CD4-positive, alpha-beta T cell treated with Interleukin-2 at 100 ng/mL for 4 hours (primary cell): ENCODE measurements at regions not wholly inside any gene's neighbourhood (a gene's known extent, or its start where the extent isn't known, plus 50 kb on each side); places are given as distances from the start of the nearest gene placed in this dataset.
"Not testable (repeated sequence)": the region's sequence is repeated elsewhere in the genome, so short reads cannot be mapped to it uniquely, and the experiment has no call there.

Experiments
- DNase-seq: peaks from one replicate; pipeline ENCODE4 v3.0.0-alpha.2; 2020; ENCODE audit warnings: low spot score

DNA sequence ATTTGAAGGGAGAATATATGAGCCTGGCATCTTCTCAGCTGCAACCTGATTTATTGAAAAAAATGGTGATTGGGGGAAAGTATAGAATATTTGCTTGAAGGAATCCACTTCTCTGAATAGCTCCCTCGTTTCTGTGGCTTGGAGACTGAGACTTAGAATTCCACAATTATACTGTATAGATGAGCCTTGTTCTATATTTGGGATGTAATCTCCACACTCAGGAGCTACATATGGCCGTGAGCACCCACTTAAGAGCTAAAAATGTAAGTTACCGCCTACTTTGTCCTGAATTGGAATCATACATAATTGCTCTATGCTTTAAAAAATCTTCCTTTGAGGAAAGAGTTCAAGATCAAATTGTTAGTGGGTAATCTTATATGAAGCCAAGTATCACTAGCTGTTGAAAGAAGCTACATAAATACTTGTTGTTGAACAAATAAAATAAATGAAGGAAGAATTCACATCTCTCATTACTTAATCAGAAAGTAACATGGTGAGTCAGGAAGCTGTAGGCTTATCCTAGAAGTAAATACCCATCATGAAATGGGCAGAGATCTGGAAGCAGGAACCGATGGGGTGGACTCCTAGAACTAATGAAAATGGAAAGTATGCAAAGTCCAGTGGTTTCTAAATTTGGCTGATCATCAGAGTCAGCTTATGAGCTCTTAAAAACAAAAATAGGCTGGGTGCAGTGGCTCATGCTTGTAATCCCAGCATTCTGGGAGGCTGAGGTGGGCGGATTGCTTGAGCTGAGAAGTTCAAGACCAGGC is 254.3 kb downstream of the SOX4 start:
- DNase-seq, result no peak

DNA sequence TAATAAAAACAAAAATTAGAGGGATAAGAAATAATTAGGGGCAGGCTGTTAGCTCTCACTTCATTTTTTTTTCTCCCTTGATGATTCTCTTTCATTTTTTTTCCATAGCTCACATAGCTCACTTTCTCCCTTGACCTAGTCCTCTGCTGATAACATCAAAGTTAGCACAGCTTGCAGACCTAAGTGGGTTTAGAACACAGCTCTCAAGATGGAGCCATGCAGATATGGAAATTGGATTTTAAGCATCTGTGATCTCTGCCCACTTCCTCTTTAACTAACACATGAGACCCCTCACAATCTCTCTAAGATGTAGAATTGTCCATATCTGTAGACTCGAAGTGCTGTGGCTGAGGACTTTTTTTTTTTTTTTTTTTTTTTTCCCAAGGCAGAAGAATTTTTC is 257.1 kb downstream of the SOX4 start:
- no peak for DNase-seq

DNA sequence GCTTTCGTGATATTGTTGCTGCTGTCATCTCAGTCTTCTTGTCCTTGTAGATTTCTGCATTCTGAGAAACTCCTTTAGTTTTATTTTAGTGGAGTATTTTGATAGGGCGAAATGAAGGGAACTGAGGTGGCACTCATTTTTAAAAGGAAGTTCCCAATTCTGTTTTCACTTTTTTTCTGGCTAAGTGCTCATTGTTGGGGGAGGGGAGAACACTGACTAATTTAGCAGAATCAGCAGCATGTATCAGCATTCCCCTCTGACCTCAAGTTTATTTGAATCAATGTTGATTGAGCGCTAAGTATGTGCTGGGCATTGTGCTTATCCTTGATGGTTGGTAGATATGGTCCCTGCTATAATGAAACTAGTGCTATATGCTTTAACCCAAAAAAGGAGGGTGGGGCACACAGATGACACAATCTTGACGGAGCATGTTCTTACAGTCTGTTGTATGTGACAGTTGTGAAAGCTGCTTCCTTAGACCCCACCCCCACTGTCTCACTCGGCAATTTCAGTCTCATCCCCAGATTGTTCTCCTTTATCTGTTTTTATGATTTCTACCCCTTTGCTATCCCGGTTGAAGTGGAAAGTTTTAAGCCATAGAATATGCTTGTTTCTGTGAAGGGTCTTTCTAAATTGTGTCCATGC is 262.4 kb downstream of the SOX4 start:
- DNase-seq, result no peak

- no peak for DNase-seq
Measured at GRCh38 chr6:21856456-21856825, 262.9 kb downstream of the SOX4 start.

DNA sequence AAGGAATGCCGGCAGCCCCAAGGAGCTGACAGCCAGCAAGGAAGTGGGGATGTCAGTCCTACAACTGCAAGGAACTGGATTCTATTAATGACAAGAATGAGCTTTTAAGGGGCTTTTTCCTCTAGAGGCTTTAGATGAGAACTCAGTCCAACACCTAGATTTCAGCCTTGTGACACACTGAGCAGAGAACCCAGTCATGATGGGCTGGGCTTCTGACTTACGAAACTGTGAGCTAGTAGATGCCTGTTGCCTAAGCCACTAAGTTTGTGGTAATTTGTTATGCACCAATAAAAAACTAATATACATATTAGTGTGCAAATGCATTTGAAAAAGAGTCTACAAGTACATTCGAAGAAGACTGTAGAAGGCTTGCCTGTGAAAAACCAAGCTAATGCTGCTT is 263.3 kb downstream of the SOX4 start:
- no peak for DNase-seq

DNA sequence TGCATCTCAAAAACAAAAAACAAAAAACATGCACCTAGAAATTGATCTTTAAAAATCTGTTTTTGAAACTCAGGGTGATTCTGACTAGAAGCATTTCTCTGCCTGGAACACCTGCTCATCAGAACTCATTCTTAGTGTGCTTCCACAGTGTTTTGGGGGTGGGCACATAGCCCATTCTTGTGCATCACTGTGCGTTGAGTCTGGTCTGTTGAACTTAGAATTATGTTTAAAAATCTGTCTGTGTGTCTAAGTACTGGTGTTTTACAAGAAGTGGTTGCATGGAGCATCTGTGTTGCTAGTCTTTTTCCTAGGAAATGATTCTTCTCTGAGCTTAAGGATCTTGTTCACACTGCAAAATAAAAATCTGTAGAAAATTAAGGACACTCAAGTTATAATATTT is 264.5 kb downstream of the SOX4 start:
- no peak for DNase-seq

- no peak for DNase-seq
Measured at GRCh38 chr6:21859193-21859735, 265.7 kb downstream of the SOX4 start.

GRCh38 chr6:21861942-21862341 is 268.4 kb downstream of the SOX4 start:
- no peak for DNase-seq

- DNase-seq, result no peak
Measured at GRCh38 chr6:21864206-21864605, 270.7 kb downstream of the SOX4 start.

DNA sequence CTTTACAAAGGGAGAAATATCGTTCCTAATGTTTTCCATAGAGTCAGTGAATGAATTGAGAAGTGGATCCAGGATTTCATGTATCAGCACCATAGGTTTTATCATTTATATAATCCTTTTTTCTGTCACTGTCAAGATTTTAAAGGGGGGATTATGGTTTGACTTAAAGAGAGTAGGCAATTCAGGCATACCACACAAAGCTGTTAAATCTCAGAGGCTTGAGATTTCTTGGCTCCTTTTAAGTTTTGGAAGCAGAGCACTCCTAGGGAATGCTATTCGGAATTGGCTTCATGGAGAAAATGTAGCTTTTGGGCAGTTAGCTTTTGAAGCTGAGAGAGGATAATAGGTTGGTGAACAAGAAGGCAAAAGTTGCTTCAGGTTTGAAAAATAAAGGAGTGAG is 274.7 kb downstream of the SOX4 start:
- DNase-seq, result no peak

- no peak for DNase-seq
Measured at GRCh38 chr6:21869085-21869771, 275.7 kb downstream of the SOX4 start.

GRCh38 chr6:21870076-21870730 is 276.7 kb downstream of the SOX4 start:
- no peak for DNase-seq

DNA sequence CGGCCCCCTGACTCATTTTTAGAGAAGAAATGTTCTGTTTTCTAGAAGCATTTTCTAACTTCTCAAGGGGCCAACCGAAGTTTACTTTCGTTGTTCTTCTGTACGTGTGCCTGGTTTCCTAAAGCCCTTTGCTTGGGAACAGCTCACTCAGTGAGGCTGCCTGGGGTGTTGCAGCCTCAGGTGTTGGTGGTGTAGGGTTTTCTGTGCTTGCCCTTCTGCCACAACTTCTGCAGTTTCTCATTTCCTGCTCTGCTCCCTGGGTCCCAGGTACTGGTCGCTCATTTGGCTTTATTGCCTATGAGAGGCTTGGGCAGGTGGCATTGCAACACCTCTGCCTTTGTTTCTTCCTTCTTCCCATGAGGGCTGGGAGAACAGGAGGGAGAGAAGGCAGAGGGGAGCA is 278.3 kb downstream of the SOX4 start:
- DNase-seq, result no peak

DNA sequence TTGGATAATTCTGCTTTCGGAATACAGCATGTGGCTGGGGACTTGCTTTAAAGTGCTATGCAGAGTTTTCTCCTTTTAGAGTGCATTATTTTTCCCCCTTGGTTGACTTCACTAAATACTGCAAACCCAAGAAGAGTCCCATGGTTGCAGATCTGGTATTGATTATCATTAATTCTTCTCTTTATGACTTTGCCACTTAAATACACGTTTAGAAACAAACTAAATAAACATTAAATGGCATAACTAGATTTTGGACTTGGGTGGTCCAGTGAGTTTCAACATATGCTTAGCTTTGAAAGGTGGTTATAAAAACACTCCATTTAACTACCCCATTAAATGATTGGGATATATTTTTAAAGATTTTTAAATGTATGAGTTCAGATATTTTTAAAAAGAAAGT is 279.2 kb downstream of the SOX4 start:
- no peak for DNase-seq

DNA sequence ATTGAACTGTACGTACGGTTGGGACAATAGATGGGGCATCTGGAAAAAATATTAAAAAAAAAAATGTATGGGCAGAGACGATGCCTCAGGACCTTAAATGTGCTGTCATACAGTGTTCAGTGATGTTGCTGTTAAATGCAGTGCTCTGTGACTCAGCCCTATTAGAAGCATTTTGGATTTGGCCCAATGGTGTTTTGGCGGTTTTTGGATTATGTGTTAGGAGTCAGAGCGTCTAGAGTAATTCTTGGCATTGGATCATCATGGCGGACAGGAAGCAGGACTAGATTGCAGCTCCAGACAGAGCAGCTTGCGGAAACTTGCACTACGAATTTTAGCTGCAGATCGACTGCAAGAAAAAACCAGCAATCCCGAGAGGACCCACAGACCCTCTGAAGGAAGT is 280.0 kb downstream of the SOX4 start:
- DNase-seq, result no peak

DNA sequence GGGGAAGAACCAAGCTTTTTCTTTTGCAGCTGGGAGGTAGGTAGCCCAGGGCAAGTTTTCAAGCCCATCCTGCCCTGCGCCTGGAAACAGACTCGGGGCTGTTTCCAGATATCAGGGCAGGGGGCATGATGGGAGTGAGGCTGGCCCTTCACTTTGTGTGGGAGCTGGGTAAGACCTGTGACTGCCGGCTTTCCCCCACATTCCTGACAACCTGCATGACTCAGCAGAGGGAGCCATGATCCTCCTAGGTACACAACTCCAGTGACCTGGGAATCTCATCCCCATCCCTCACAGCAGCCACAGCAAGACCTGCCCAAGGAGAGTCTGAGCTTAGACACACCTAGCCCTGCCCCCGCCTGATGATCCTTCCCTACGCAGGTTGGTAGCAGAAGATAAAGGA is 280.8 kb downstream of the SOX4 start:
- no peak for DNase-seq

DNA sequence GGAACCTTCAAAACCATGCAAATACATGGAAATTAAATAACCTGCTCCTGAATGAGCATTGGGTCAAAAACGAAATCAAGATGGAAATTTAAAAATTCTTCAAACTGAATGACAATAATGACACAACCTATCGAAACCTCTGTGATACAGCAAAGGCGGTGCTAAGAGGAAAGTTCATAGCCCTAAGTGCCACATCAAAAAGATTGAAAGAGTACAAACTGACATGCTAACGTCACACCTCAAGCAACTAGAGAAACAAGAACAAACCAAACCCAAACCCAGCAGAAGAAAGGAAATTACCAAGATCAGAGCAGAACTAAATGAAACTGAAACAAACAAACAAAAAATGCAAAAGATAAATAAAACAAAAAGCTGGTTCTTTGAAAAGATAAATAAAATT is 283.5 kb downstream of the SOX4 start:
- not testable (repeated sequence) for DNase-seq

DNA sequence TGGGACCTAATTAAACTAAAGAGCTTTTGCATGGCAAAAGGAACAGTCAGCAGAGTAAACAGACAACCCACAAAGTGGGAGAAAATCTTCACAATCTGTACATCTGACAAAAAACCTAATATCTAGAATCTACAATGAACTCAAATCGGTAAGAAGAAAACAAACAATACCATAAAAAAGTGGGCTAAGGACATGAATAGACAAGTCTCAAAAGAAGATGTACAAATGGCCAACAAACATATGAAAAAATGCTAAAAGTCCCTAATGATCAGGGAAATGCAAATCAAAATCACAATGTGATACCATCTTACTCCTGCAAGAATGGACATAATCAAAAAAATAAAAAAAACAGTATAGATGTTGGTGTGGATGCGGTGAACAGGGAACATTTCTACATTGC is 286.7 kb downstream of the SOX4 start:
- DNase-seq, result not testable (repeated sequence)

DNA sequence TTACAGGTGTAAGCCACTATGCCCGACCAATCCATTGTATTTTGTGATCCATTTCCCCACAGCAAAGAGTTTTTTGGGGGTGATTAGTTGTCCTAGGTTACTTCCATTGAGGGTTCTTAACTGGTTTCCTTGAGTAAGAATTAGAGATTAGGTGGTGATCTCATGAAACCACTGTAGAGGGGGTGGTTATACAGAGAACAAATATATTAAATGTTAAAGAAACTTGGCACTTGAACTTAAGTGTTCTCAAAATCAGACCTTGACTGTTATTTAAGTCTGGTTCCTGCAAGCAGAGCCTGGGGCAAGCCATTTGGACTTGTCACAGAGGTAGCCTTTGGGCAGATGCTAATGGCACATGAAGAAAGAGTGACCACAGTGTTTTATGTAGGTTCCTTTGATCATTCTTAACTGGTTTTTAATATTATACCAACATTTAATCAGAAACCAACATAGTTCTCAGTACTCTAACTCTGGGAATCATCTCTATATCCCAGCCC is 288.5 kb downstream of the SOX4 start:
- DNase-seq, result no peak

GRCh38 chr6:21883595-21884328 is 290.2 kb downstream of the SOX4 start:
- no peak for DNase-seq

DNA sequence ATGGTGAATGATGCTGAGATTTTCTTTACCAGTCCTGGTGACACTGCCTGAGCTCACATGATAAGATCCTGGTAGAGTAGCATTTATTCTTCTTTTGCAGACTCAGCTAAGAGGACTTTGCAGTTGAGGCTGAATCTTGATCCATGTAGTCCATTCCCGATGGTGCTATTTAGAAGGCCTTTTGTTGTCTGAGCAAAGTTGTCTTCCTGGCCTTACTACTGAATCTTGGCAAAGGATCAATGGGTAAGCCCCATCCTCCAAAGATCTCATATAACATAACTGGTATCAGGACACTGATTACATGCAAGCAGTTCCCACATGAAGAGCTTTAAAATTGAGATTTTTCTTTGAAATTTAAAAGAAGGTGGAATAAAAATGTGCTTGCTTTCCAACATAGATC is 291.6 kb downstream of the SOX4 start:
- DNase-seq, result no peak
